ENCODE measurements at regions not wholly inside any gene's neighbourhood (a gene's known extent, or its start where the extent isn't known, plus 50 kb on each side); places are given as distances from the start of the nearest gene placed in this dataset.

- no peak overlapping the region for H3K27ac ChIP-seq (ENCODE audit: low read depth)
- H3K4me1 ChIP-seq (ENCODE audit: insufficient read depth) = no peaks in the 10 kb centered on the region
- no peak overlapping the region for H3K4me3 ChIP-seq (ENCODE audit: low read depth, low read length)
- no peaks in the 10 kb centered on the region for H3K36me3 ChIP-seq (ENCODE audit: insufficient read depth)
- no peak for DNase-seq (ENCODE audit: extremely low spot score)
- WGBS = 72% methylated on average over 2 of the region's 2 CpGs
Observed at GRCh38 chr5:68371607-68372006, 156.1 kb downstream of the PIK3R1 start.

GRCh38 chr5:68372161-68372560, 156.6 kb downstream of the PIK3R1 start:
- Histone ChIP-seq H3K4me3 (ENCODE audit: low read depth, low read length) (no peak overlapping the region), H3K36me3 (ENCODE audit: insufficient read depth) (no peaks in the 10 kb centered on the region), H3K4me1 (ENCODE audit: insufficient read depth) (no peaks in the 10 kb centered on the region), H3K27ac (ENCODE audit: low read depth) (no peak overlapping the region)
- WGBS = 98% methylated on average over 1 of the region's 1 CpG
- no peak for DNase-seq (ENCODE audit: extremely low spot score)

GRCh38 chr5:68373050-68373449, 157.5 kb downstream of the PIK3R1 start:
- no peak overlapping the region for H3K27ac ChIP-seq (ENCODE audit: low read depth)
- DNase-seq (ENCODE audit: extremely low spot score) = no peak
- no peaks in the 10 kb centered on the region for H3K36me3 ChIP-seq (ENCODE audit: insufficient read depth)
- H3K4me3 ChIP-seq (ENCODE audit: low read depth, low read length) = no peak overlapping the region
- 98% methylated on average over 2 of the region's 2 CpGs for WGBS
- no peaks in the 10 kb centered on the region for H3K4me1 ChIP-seq (ENCODE audit: insufficient read depth)

- no peaks in the 10 kb centered on the region for H3K4me1 ChIP-seq (ENCODE audit: insufficient read depth)
Observed at GRCh38 chr5:68374796-68375518, 159.4 kb downstream of the PIK3R1 start.

GRCh38 chr5:68375540-68375939, 160.0 kb downstream of the PIK3R1 start:
- Histone ChIP-seq H3K4me1 (ENCODE audit: insufficient read depth) (no peaks in the 10 kb centered on the region), H3K27ac (ENCODE audit: low read depth) (no peak overlapping the region), H3K4me3 (ENCODE audit: low read depth, low read length) (no peak overlapping the region), H3K36me3 (ENCODE audit: insufficient read depth) (no peaks in the 10 kb centered on the region)
- 85% methylated on average over 3 of the region's 3 CpGs for WGBS
- DNase-seq (ENCODE audit: extremely low spot score) = no peak

More at GRCh38 chr5:68374796-68375518, 159.4 kb downstream of the PIK3R1 start:
- DNase-seq (ENCODE audit: extremely low spot score) = no peak
- Histone ChIP-seq H3K36me3 (ENCODE audit: insufficient read depth) (no peaks in the 10 kb centered on the region), H3K27ac (ENCODE audit: low read depth) (no peak overlapping the region), H3K4me3 (ENCODE audit: low read depth, low read length) (no peak overlapping the region)
- WGBS = 92% methylated on average over 1 of the region's 1 CpG

- Histone ChIP-seq H3K4me3 (ENCODE audit: low read depth, low read length) (no peak overlapping the region), H3K27ac (ENCODE audit: low read depth) (no peak overlapping the region), H3K36me3 (ENCODE audit: insufficient read depth) (no peaks in the 10 kb centered on the region), H3K4me1 (ENCODE audit: insufficient read depth) (no peaks in the 10 kb centered on the region)
- DNase-seq (ENCODE audit: extremely low spot score) = no peak
- 27% methylated on average over 6 of the region's 6 CpGs for WGBS
Observed at GRCh38 chr5:68376935-68377334, 161.4 kb downstream of the PIK3R1 start.

- H3K4me1 ChIP-seq (ENCODE audit: insufficient read depth) = no peaks in the 10 kb centered on the region
- 93% methylated on average over 4 of the region's 4 CpGs for WGBS
- DNase-seq (ENCODE audit: extremely low spot score) = no peak
- no peak overlapping the region for H3K4me3 ChIP-seq (ENCODE audit: low read depth, low read length)
- no peaks in the 10 kb centered on the region for H3K36me3 ChIP-seq (ENCODE audit: insufficient read depth)
- H3K27ac ChIP-seq (ENCODE audit: low read depth) = no peak overlapping the region
Observed at GRCh38 chr5:68377733-68378132, 162.2 kb downstream of the PIK3R1 start.

GRCh38 chr5:68378204-68378820, 162.8 kb downstream of the PIK3R1 start:
- WGBS = 82% methylated on average over 3 of the region's 3 CpGs
- H3K4me1 ChIP-seq (ENCODE audit: insufficient read depth) = no peaks in the 10 kb centered on the region
- H3K27ac ChIP-seq (ENCODE audit: low read depth) = no peak overlapping the region
- no peak overlapping the region for H3K4me3 ChIP-seq (ENCODE audit: low read depth, low read length)
- H3K36me3 ChIP-seq (ENCODE audit: insufficient read depth) = no peaks in the 10 kb centered on the region
- DNase-seq (ENCODE audit: extremely low spot score) = no peak

- 22% methylated on average over 3 of the region's 3 CpGs for WGBS
- peak; percentile 84 for DNase-seq (ENCODE audit: extremely low spot score)
- H3K36me3 ChIP-seq (ENCODE audit: insufficient read depth) = no peaks in the 10 kb centered on the region
- no peak overlapping the region for H3K4me3 ChIP-seq (ENCODE audit: low read depth, low read length)
- H3K27ac ChIP-seq (ENCODE audit: low read depth) = no peak overlapping the region
- H3K4me1 ChIP-seq (ENCODE audit: insufficient read depth) = no peaks in the 10 kb centered on the region
Observed at GRCh38 chr5:68379275-68380036, 163.9 kb downstream of the PIK3R1 start.

GRCh38 chr5:68380078-68380477, 164.5 kb downstream of the PIK3R1 start:
- Histone ChIP-seq H3K27ac (ENCODE audit: low read depth) (no peak overlapping the region), H3K36me3 (ENCODE audit: insufficient read depth) (no peaks in the 10 kb centered on the region), H3K4me3 (ENCODE audit: low read depth, low read length) (no peak overlapping the region), H3K4me1 (ENCODE audit: insufficient read depth) (no peaks in the 10 kb centered on the region)
- WGBS = 18% methylated on average over 2 of the region's 2 CpGs
- DNase-seq (ENCODE audit: extremely low spot score) = no peak

- 66% methylated on average over 3 of the region's 3 CpGs for WGBS
- H3K4me3 ChIP-seq (ENCODE audit: low read depth, low read length) = no peak overlapping the region
- H3K4me1 ChIP-seq (ENCODE audit: insufficient read depth) = no peaks in the 10 kb centered on the region
- DNase-seq (ENCODE audit: extremely low spot score) = no peak
- H3K27ac ChIP-seq (ENCODE audit: low read depth) = no peak overlapping the region
- no peaks in the 10 kb centered on the region for H3K36me3 ChIP-seq (ENCODE audit: insufficient read depth)
Observed at GRCh38 chr5:68381060-68381459, 165.5 kb downstream of the PIK3R1 start.

GRCh38 chr5:68381909-68382308, 166.4 kb downstream of the PIK3R1 start:
- no peak for DNase-seq (ENCODE audit: extremely low spot score)
- WGBS = 67% methylated on average over 3 of the region's 3 CpGs
- Histone ChIP-seq H3K4me3 (ENCODE audit: low read depth, low read length) (no peak overlapping the region), H3K4me1 (ENCODE audit: insufficient read depth) (no peaks in the 10 kb centered on the region), H3K36me3 (ENCODE audit: insufficient read depth) (no peaks in the 10 kb centered on the region), H3K27ac (ENCODE audit: low read depth) (no peak overlapping the region)

- H3K4me1 ChIP-seq (ENCODE audit: insufficient read depth) = no peaks in the 10 kb centered on the region
- no peak for DNase-seq (ENCODE audit: extremely low spot score)
- no peak overlapping the region for H3K27ac ChIP-seq (ENCODE audit: low read depth)
Observed at GRCh38 chr5:68382640-68383039, 167.1 kb downstream of the PIK3R1 start.

GRCh38 chr5:68383888-68384310, 168.3 kb downstream of the PIK3R1 start:
- H3K27ac ChIP-seq (ENCODE audit: low read depth) = no peak overlapping the region
- WGBS = 71% methylated on average over 2 of the region's 2 CpGs

More at GRCh38 chr5:68382640-68383039, 167.1 kb downstream of the PIK3R1 start:
- Histone ChIP-seq H3K4me3 (ENCODE audit: low read depth, low read length) (no peak overlapping the region), H3K36me3 (ENCODE audit: insufficient read depth) (no peaks in the 10 kb centered on the region)

More at GRCh38 chr5:68383888-68384310, 168.3 kb downstream of the PIK3R1 start:
- Histone ChIP-seq H3K36me3 (ENCODE audit: insufficient read depth) (no peaks in the 10 kb centered on the region), H3K4me3 (ENCODE audit: low read depth, low read length) (no peak overlapping the region), H3K4me1 (ENCODE audit: insufficient read depth) (no peaks in the 10 kb centered on the region)
- DNase-seq (ENCODE audit: extremely low spot score) = no peak

Data from urinary bladder (tissue), 3 donors.